ENCODE measurements at regions not wholly inside any gene's neighbourhood (a gene's known extent, or its start where the extent isn't known, plus 50 kb on each side); places are given as distances from the start of the nearest gene placed in this dataset.

DNA sequence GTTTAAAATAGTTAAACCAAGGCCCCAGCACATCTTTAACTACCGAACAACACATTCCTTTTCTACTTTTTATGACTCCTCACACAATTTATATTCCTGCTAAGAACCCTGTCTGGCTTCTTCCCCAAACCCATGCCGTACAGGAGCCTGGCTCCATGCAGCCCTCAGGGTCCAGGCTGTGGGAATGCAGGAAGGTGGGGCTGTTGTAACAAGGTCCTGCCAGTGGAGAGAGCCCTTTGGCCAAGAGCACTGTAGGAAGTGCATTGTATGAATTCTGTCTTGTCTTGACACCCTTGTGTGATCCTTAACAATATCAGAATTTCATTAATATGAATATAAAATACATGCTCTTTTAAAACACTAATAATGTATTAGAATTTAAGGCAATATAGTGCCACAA, 563.8 kb downstream of the TBL1XR1 start:
- Histone ChIP-seq H3K79me2 (ENCODE audit: insufficient read depth) (no peaks in the 10 kb centered on the region), H3K4me1 (ENCODE audit: control insufficient read depth in 1 of 2, insufficient read depth in 2 of 2, low read depth in 1 of 2, low read length in 1 of 2) (no peaks in the 10 kb centered on the region; a peak in 1 of 4 replicates), H3K4me3 (ENCODE audit: low read depth in 2 of 2, low read length in 1 of 2) (no peak overlapping the region), H3K4me2 (no peak overlapping the region), H3K9me2 (no peaks in the 10 kb centered on the region), H3K9me3 (no peaks in the 10 kb centered on the region), H3K27me3 (ENCODE audit: insufficient read depth) (no peaks in the 10 kb centered on the region), H3K9ac (no peak overlapping the region), H2AFZ (ENCODE audit: low read depth) (no peak overlapping the region), H3K36me3 (replicated peaks in 1 of 2; ENCODE audit: control insufficient read depth in 1 of 2, insufficient read depth in 2 of 2, low read length in 1 of 2) (no peaks in the 10 kb centered on the region), H3F3A (replicated peaks; ENCODE audit: insufficient read depth) (no peaks in the 10 kb centered on the region), H3K27ac (ENCODE audit: low read depth in 2 of 2, low read length in 1 of 2) (no peak overlapping the region), H4K20me1 (ENCODE audit: insufficient read depth) (no peaks in the 10 kb centered on the region)
- DNase-seq: no peak
- TF ChIP-seq RAD21 (IDR thresholded peaks at IDR 0.05; ENCODE audit: low read length) (no peak), RCOR1 (IDR thresholded peaks at IDR 0.05; ENCODE audit: low read length) (no peak)
- TF ChIP-seq, protein P1, sequence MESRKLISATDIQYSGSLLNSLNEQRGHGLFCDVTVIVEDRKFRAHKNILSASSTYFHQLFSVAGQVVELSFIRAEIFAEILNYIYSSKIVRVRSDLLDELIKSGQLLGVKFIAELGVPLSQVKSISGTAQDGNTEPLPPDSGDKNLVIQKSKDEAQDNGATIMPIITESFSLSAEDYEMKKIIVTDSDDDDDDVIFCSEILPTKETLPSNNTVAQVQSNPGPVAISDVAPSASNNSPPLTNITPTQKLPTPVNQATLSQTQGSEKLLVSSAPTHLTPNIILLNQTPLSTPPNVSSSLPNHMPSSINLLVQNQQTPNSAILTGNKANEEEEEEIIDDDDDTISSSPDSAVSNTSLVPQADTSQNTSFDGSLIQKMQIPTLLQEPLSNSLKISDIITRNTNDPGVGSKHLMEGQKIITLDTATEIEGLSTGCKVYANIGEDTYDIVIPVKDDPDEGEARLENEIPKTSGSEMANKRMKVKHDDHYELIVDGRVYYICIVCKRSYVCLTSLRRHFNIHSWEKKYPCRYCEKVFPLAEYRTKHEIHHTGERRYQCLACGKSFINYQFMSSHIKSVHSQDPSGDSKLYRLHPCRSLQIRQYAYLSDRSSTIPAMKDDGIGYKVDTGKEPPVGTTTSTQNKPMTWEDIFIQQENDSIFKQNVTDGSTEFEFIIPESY (IDR thresholded peaks at IDR 0.05; ENCODE audit: borderline replicate concordance, low read depth): no peak
- ChIA-PET POLR2A (no interaction called here), CTCF (no interaction called here)
- WGBS (ENCODE audit: low lambda C conversion rate): 22% methylated on average over 2 of the region's 2 CpGs

GRCh38 chr3:176632925-176633324, 564.4 kb downstream of the TBL1XR1 start:
- H3K36me3 ChIP-seq (replicated peaks in 1 of 2; ENCODE audit: control insufficient read depth in 1 of 2, insufficient read depth in 2 of 2, low read length in 1 of 2): no peaks in the 10 kb centered on the region
- no peak overlapping the region for H3K27ac ChIP-seq (ENCODE audit: low read depth in 2 of 2, low read length in 1 of 2)
- ChIA-PET POLR2A (no interaction called here), CTCF (no interaction called here)
- H2AFZ ChIP-seq (ENCODE audit: low read depth): no peak overlapping the region
- no peaks in the 10 kb centered on the region for H3F3A ChIP-seq (replicated peaks; ENCODE audit: insufficient read depth)
- no peaks in the 10 kb centered on the region for H3K79me2 ChIP-seq (ENCODE audit: insufficient read depth)
- no peak for DNase-seq
- TF ChIP-seq REST (IDR thresholded peaks at IDR 0.05; ENCODE audit: low read depth, low read length) (no peak), EP300 (IDR thresholded peaks at IDR 0.05; ENCODE audit: borderline replicate concordance in 1 of 2, low read depth in 1 of 2, low read length in 1 of 2) (no peak), RCOR1 (IDR thresholded peaks at IDR 0.05; ENCODE audit: low read length) (no peak), CHD2 (IDR thresholded peaks at IDR 0.05; ENCODE audit: low read length, partially characterized antibody) (no peak), TEAD4 (IDR thresholded peaks at IDR 0.05; ENCODE audit: borderline replicate concordance, insufficient read depth) (no peak), YY1 (IDR thresholded peaks at IDR 0.05; ENCODE audit: low read depth) (no peak), IRF3 (IDR thresholded peaks at IDR 0.05; ENCODE audit: low read depth, low read length) (no peak), GABPA (IDR thresholded peaks at IDR 0.05; ENCODE audit: low read depth) (no peak), MXI1 (IDR thresholded peaks at IDR 0.05; ENCODE audit: low read depth, low read length) (no peak), FOXM1 (IDR thresholded peaks at IDR 0.05; ENCODE audit: low read depth) (no peak), MAX (IDR thresholded peaks at IDR 0.05; ENCODE audit: low read depth) (no peak), RXRA (IDR thresholded peaks at IDR 0.05; ENCODE audit: borderline replicate concordance, low read depth) (no peak), ELF1 (IDR thresholded peaks at IDR 0.05) (no peak), TCF12 (IDR thresholded peaks at IDR 0.05) (no peak), USF2 (IDR thresholded peaks at IDR 0.05; ENCODE audit: borderline replicate concordance, low read depth, low read length) (no peak), MEF2A (IDR thresholded peaks at IDR 0.05; ENCODE audit: borderline replicate concordance, low read depth) (no peak), NFIC (IDR thresholded peaks at IDR 0.05; ENCODE audit: borderline replicate concordance) (no peak)
- no peak overlapping the region for H3K4me2 ChIP-seq
- no peaks in the 10 kb centered on the region for H3K9me2 ChIP-seq
- H4K20me1 ChIP-seq (ENCODE audit: insufficient read depth): no peaks in the 10 kb centered on the region
- WGBS (ENCODE audit: low lambda C conversion rate): 41% methylated on average over 6 of the region's 6 CpGs
- no peak overlapping the region for H3K9ac ChIP-seq
- no peaks in the 10 kb centered on the region for H3K9me3 ChIP-seq
- H3K4me1 ChIP-seq (ENCODE audit: control insufficient read depth in 1 of 2, insufficient read depth in 2 of 2, low read depth in 1 of 2, low read length in 1 of 2): no peaks in the 10 kb centered on the region; a peak in 1 of 4 replicates
- H3K27me3 ChIP-seq (ENCODE audit: insufficient read depth): no peaks in the 10 kb centered on the region
- no peak overlapping the region for H3K4me3 ChIP-seq (ENCODE audit: low read depth in 2 of 2, low read length in 1 of 2)

All from SK-N-SH (cell line).